Sigmoid colon (tissue), 6 donors: ENCODE measurements at regions not wholly inside any gene's neighbourhood (a gene's known extent, or its start where the extent isn't known, plus 50 kb on each side); places are given as distances from the start of the nearest gene placed in this dataset.

Experiments used
- DNase-seq: peaks from one replicate; pipeline ENCODE4 v3.0.0-alpha.2; 2019
- H3K27ac ChIP-seq, 4 donors: fragments of 200-600 bp; sonication (generic); one replicate each; pipeline ENCODE4 v1.5.1; 2016 to 2019; ENCODE audit warnings: mild to moderate bottlenecking in 1 of 4
- H3K27me3 ChIP-seq, 3 donors: fragments of 200-600 bp; sonication (generic); one replicate each; pipeline ENCODE4 v1.5.1; 2019; ENCODE audit warnings: mild to moderate bottlenecking in 1 of 3
- H3K36me3 ChIP-seq, 4 donors: fragments of 200-600 bp; sonication (generic); one replicate each; pipeline ENCODE4 v1.5.1; 2016 to 2019
- H3K4me1 ChIP-seq, 4 donors: fragments of 200-600 bp; sonication (generic); one replicate each; pipeline ENCODE4 v1.5.1; 2017 to 2019
- H3K4me3 ChIP-seq, 4 donors: fragments of 200-600 bp; sonication (generic); one replicate each; pipeline ENCODE4 v1.5.1; 2017 to 2019; ENCODE audit warnings: mild to moderate bottlenecking in 2 of 4, moderate library complexity in 1 of 4
- H3K9me3 ChIP-seq, 4 donors: fragments of 200-600 bp in 3 of 4; sonication (generic) in 3 of 4; one replicate each; pipeline versions ENCODE4 v1.5.1 to v1.6.1; 2013 to 2019
- EP300 ChIP-seq, 4 donors: sonication (generic); formaldehyde crosslinking; IDR thresholded peaks; one replicate each; pipeline ENCODE4 v1.6.1; 2017; ENCODE audit warnings: antibody characterized with exemption in 4 of 4
- POLR2A ChIP-seq, 2 donors: fragments of 450-650 bp; IDR thresholded peaks; one replicate each; pipeline ENCODE4 v1.6.1; 2016; ENCODE audit warnings: antibody characterized with exemption in 2 of 2, mild to moderate bottlenecking in 2 of 2, moderate library complexity in 2 of 2
- POLR2AphosphoS5 ChIP-seq, 4 donors: sonication (generic); formaldehyde crosslinking; IDR thresholded peaks; one replicate each; pipeline ENCODE4 v1.6.1; 2017; ENCODE audit warnings: antibody characterized with exemption in 4 of 4
- WGBS, 2 donors: extraction: QIAGEN DNeasy Blood & Tissue Kit; methylation state at CpG; one replicate each; pipeline ENCODE4 v1.1.7; 2013; 5-methylcytosine and 5-hydroxymethylcytosine counted together
- intact Hi-C: fragments of 100-400 bp; cut with DNase I; formaldehyde crosslinking; loops from one replicate; pipeline ENCODE4 v1.15.1; 2023
- TF ChIP-seq, protein P1 (sequence below), 4 experiments: fragments of 450-650 bp in 3 of 4; fragments of 200-600 bp in 1 of 4; IDR thresholded peaks; one replicate each; pipeline ENCODE4 v1.5.1; 2016 to 2019; ENCODE audit warnings: antibody characterized with exemption in 4 of 4, mild to moderate bottlenecking in 3 of 4, moderate library complexity in 2 of 4
- donor health status: healthy with polysubstance abuse.
- donor health status: healthy.

DNA sequence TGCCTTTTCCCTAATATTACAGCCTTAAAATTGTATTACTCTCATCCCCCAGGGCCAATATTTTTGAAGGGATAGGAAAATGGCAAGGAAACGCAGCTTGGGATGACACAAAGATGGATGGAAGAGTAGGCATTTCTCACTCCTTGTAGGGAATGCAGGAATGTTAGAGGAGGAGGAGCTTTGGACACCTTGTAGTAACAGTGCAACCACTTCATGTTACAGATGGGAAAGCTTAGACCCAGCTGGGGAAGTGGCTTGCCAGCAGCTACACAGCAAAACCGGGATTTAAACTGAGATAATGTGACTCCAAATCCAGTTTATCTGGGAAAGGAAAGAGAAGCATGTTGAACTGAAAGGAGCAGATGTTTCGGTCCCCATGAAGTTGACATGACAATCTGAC lies 473.7 kb upstream of the DAB1 start:
- Histone ChIP-seq H3K4me1 (no peaks in the 10 kb centered on the region), H3K27me3 (no peaks in the 10 kb centered on the region), H3K9me3 (no peaks in the 10 kb centered on the region), H3K36me3 (no peaks in the 10 kb centered on the region), H3K27ac (no peak overlapping the region), H3K4me3 (no peak overlapping the region)
- no peak for DNase-seq
- TF ChIP-seq POLR2AphosphoS5 (IDR thresholded peaks at IDR 0.05) (no peak), POLR2A (IDR thresholded peaks at IDR 0.05) (no peak), EP300 (IDR thresholded peaks at IDR 0.05) (no peak)
- TF ChIP-seq, protein P1, sequence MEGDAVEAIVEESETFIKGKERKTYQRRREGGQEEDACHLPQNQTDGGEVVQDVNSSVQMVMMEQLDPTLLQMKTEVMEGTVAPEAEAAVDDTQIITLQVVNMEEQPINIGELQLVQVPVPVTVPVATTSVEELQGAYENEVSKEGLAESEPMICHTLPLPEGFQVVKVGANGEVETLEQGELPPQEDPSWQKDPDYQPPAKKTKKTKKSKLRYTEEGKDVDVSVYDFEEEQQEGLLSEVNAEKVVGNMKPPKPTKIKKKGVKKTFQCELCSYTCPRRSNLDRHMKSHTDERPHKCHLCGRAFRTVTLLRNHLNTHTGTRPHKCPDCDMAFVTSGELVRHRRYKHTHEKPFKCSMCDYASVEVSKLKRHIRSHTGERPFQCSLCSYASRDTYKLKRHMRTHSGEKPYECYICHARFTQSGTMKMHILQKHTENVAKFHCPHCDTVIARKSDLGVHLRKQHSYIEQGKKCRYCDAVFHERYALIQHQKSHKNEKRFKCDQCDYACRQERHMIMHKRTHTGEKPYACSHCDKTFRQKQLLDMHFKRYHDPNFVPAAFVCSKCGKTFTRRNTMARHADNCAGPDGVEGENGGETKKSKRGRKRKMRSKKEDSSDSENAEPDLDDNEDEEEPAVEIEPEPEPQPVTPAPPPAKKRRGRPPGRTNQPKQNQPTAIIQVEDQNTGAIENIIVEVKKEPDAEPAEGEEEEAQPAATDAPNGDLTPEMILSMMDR (IDR thresholded peaks at IDR 0.05) = no peak
- intact Hi-C loops = no loop called here
- 67 to 72% methylated on average over 3 of the region's 3 CpGs for WGBS, 2 donors

DNA sequence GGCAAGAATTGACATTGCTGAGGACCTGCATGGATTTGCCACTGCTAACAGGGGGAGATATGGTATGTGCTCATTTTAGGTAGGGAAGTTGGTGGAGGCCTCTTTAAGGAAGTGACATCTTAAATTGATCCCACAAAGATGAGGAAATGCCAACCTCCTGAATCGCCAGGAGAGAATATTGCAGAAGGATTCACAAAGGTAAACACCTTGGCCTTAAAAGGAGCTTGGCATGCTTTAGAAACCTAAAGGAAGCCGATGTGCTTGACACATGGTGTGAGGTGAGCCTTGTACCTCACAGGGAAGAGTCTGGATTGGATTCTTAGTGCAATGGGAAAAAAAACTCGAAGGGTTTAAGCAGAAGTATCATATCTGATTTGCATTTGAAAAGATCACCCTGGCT lies 470.5 kb upstream of the DAB1 start:
- intact Hi-C loops = no loop called here
- Histone ChIP-seq H3K36me3 (no peaks in the 10 kb centered on the region), H3K9me3 (no peaks in the 10 kb centered on the region), H3K27me3 (no peaks in the 10 kb centered on the region), H3K4me3 (no peak overlapping the region), H3K27ac (no peak overlapping the region), H3K4me1 (no peaks in the 10 kb centered on the region)
- TF ChIP-seq, protein P1 (IDR thresholded peaks at IDR 0.05) = no peak
- TF ChIP-seq EP300 (IDR thresholded peaks at IDR 0.05) (no peak), POLR2AphosphoS5 (IDR thresholded peaks at IDR 0.05) (no peak), POLR2A (IDR thresholded peaks at IDR 0.05) (no peak)
- DNase-seq = no peak
- WGBS, 2 donors = 32 to 45% methylated on average over 3 of the region's 3 CpGs

DNA sequence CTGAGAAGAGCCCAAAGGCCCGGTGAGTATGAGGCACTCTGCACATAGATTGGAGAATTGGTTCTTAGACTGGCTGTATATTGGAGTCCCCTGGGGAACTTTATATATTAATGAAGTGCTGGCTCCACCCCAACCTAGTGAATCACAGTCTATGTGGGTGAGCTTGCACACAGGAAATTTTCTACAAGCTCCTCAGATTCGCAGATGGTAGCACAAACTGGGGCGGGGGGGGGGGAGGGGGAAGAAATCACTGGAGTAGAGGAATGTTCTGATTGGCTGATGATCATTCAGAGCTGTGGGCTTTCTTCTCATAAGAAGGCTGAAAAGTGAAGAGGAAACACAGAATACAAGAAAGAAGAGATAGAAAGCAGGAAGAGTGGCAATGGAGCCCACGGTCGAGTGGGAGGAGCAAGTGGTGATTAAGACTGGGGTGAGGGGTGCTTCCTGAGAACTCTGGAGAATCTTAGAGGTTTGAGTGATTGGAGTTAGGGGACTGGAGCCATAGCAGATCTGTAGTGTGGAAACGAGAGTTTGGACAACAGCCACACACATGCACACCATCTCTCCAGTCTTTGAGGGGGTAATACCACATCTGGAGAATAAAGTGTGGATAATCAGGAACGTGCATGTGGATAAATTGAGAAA lies 465.9 kb upstream of the DAB1 start:
- Histone ChIP-seq H3K36me3 (no peaks in the 10 kb centered on the region), H3K27ac (no peak overlapping the region), H3K9me3 (no peaks in the 10 kb centered on the region), H3K4me1 (no peaks in the 10 kb centered on the region), H3K27me3 (no peaks in the 10 kb centered on the region), H3K4me3 (no peak overlapping the region)
- intact Hi-C loops = no loop called here
- TF ChIP-seq, protein P1 (IDR thresholded peaks at IDR 0.05) = no peak
- TF ChIP-seq POLR2A (IDR thresholded peaks at IDR 0.05) (no peak), POLR2AphosphoS5 (IDR thresholded peaks at IDR 0.05) (no peak), EP300 (IDR thresholded peaks at IDR 0.05) (no peak)
- DNase-seq = no peak
- 74% methylated on average over 7 of the region's 7 CpGs for WGBS, 2 donors

DNA sequence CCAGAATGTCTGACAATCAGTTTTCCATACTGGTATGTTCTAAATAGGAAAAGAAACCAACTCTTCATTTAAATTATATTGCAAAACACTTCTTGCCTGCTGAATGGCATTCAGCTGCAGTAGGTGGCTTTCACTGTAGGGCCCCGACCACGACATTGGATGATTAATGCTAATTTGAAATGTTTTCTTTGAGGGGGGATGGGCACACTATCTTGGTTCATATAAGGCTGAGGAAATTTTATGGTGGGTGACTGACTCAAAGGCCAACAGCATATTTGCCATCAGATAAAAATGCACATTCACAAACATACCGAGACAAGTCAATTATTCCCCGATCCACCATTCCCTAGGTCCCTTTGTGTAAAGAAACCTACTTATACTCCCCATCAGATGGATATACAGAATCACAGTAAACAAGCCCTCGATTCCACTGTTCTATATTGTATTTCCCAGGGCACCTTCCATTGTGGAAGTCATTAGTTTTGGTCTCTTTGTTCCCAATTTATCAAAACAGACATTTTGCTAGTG lies 464.2 kb upstream of the DAB1 start:
- no peaks in the 10 kb centered on the region for H3K4me1 ChIP-seq
- intact Hi-C loops = no loop called here
- 46 to 64% methylated on average over 5 of the region's 5 CpGs for WGBS, 2 donors
- no peak overlapping the region for H3K27ac ChIP-seq
- no peak for DNase-seq
- no peak overlapping the region for H3K4me3 ChIP-seq
- H3K36me3 ChIP-seq = no peaks in the 10 kb centered on the region
- TF ChIP-seq POLR2A (IDR thresholded peaks at IDR 0.05) (no peak), EP300 (IDR thresholded peaks at IDR 0.05) (no peak), POLR2AphosphoS5 (IDR thresholded peaks at IDR 0.05) (no peak)
- TF ChIP-seq, protein P1 (IDR thresholded peaks at IDR 0.05) = no peak
- no peaks in the 10 kb centered on the region for H3K9me3 ChIP-seq
- no peaks in the 10 kb centered on the region for H3K27me3 ChIP-seq

DNA sequence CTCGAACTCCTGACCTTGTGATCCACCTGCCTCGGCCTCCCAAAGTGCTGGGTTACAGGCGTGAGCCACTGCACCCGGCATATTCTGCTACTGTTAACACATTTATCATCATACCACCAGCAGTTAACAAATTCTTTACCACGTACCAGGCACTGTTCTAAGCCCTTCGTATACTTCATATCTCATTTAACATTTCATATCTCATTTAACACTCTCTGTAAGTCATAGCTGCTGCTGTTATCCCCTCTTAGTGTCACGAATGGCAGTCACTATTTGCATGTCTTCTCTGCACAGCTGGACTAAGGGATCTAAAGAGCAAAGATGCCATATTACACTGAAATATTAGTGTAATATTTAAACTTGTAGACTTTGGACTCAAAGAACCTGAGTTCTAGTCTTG lies 462.5 kb upstream of the DAB1 start:
- H3K27me3 ChIP-seq = no peaks in the 10 kb centered on the region
- intact Hi-C loops = no loop called here
- H3K4me1 ChIP-seq = no peaks in the 10 kb centered on the region
- H3K27ac ChIP-seq = no peak overlapping the region
- H3K9me3 ChIP-seq = no peaks in the 10 kb centered on the region
- 88 to 89% methylated on average over 7 of the region's 7 CpGs for WGBS, 2 donors
- no peak overlapping the region for H3K4me3 ChIP-seq
- TF ChIP-seq EP300 (IDR thresholded peaks at IDR 0.05) (no peak), POLR2A (IDR thresholded peaks at IDR 0.05) (no peak), POLR2AphosphoS5 (IDR thresholded peaks at IDR 0.05) (no peak)
- TF ChIP-seq, protein P1 (IDR thresholded peaks at IDR 0.05) = no peak
- no peak for DNase-seq
- no peaks in the 10 kb centered on the region for H3K36me3 ChIP-seq
